HFFc6 (cell line): ENCODE measurements at regions not wholly inside any gene's neighbourhood (a gene's known extent, or its start where the extent isn't known, plus 50 kb on each side); places are given as distances from the start of the nearest gene placed in this dataset.

ENCODE experiments used
- DNase-seq: peaks from one replicate; pipeline ENCODE4 v3.0.0-alpha.2; 2018
- H3K27ac Mint-ChIP-seq: 2 replicates; pipeline ENCODE4 v1.8.0; 2020; ENCODE audit warnings: mild to moderate bottlenecking, mixed read lengths
- H3K27me3 Mint-ChIP-seq: 2 replicates; pipeline ENCODE4 v1.8.0; 2021; ENCODE audit warnings: mild to moderate bottlenecking, moderate library complexity, mixed read lengths; ENCODE audit not compliant: insufficient read depth
- H3K36me3 Mint-ChIP-seq: 2 replicates; pipeline ENCODE4 v1.8.0; 2021; ENCODE audit warnings: low read depth, mixed read lengths
- H3K4me1 Mint-ChIP-seq: 2 replicates; pipeline ENCODE4 v1.8.0; 2020; ENCODE audit warnings: low read depth, mixed read lengths
- H3K4me3 Mint-ChIP-seq: 2 replicates; pipeline ENCODE4 v1.8.0; 2020; ENCODE audit warnings: mild to moderate bottlenecking, moderate library complexity, mixed read lengths
- H3K9me3 Mint-ChIP-seq: 2 replicates; pipeline ENCODE4 v1.8.0; 2020; ENCODE audit warnings: mild to moderate bottlenecking, mixed read lengths
- TF ChIP-seq, protein P1 (sequence below): fragments of 200-600 bp; sonication (generic); IDR thresholded peaks from 2 replicates; pipeline ENCODE4 v1.5.0; 2021; ENCODE audit warnings: antibody characterized with exemption, mild to moderate bottlenecking

DNA sequence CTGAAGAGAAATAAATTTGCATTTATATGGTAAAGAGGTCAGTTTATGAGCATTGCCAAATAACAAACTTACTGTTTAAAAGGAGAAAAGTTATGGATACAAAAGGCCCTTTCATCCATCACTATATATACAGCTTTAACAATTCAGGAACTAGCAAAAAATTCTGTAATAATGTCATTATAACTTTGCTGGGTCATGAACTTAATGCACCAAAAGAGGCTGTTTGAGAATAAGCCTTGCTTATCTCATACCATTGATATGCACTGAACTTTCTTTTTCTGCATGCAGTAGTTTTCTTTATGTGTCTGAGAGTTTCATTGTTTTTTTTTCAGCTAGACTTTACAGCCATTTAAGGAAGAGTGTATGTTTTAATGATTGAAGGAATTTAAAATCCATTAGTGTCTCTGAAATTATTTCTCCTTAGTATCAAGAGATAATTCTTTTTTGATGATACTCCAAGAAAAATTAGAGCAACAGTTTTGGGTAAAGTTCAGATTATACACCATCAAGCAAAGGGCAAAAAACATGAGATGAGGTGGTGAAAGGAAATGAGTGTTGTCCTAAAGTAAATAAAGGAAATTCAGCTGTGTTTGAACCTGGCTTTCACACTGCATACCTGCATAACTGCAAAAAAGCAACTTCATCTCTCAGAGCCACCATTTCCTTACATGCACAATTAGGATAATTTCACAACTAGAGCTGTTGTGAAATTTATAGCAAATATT, 188.2 kb upstream of the ANO3 start:
- H3K27ac Mint-ChIP-seq: no peak overlapping the region
- H3K27me3 Mint-ChIP-seq: peaks cover 3% of the 10 kb centered on the region; the same call in 1 of the 2 replicates
- no peaks in the 10 kb centered on the region for H3K4me1 Mint-ChIP-seq
- DNase-seq: no peak
- no peak overlapping the region for H3K4me3 Mint-ChIP-seq
- no peaks in the 10 kb centered on the region for H3K9me3 Mint-ChIP-seq
- TF ChIP-seq, protein P1, sequence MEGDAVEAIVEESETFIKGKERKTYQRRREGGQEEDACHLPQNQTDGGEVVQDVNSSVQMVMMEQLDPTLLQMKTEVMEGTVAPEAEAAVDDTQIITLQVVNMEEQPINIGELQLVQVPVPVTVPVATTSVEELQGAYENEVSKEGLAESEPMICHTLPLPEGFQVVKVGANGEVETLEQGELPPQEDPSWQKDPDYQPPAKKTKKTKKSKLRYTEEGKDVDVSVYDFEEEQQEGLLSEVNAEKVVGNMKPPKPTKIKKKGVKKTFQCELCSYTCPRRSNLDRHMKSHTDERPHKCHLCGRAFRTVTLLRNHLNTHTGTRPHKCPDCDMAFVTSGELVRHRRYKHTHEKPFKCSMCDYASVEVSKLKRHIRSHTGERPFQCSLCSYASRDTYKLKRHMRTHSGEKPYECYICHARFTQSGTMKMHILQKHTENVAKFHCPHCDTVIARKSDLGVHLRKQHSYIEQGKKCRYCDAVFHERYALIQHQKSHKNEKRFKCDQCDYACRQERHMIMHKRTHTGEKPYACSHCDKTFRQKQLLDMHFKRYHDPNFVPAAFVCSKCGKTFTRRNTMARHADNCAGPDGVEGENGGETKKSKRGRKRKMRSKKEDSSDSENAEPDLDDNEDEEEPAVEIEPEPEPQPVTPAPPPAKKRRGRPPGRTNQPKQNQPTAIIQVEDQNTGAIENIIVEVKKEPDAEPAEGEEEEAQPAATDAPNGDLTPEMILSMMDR: no peak
- H3K36me3 Mint-ChIP-seq: no peaks in the 10 kb centered on the region

DNA sequence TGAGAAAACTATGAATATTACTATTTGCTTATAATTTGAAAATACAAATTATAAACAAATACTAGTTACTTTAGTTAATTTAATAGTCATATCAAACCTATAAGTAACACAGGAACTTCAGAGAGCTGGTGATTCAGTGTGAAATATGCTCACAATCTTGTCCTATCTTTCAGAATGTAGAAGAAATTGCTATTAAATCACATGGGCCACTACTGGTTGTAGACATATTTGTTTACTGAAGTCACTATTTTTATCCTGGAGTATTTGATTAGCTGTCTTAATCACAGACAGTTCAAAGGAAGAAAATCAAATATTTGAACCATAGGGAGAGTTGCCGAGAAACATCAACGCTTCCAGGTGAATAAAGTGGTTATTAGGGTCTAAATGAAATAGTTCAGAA, 187.6 kb upstream of the ANO3 start:
- Mint-ChIP-seq H3K9me3 (no peaks in the 10 kb centered on the region), H3K27ac (no peak overlapping the region), H3K4me1 (no peaks in the 10 kb centered on the region), H3K4me3 (no peak overlapping the region), H3K36me3 (no peaks in the 10 kb centered on the region), H3K27me3 (peaks cover 4% of the 10 kb centered on the region; the same call in 1 of the 2 replicates)
- TF ChIP-seq, protein P1: no peak
- DNase-seq: no peak

DNA sequence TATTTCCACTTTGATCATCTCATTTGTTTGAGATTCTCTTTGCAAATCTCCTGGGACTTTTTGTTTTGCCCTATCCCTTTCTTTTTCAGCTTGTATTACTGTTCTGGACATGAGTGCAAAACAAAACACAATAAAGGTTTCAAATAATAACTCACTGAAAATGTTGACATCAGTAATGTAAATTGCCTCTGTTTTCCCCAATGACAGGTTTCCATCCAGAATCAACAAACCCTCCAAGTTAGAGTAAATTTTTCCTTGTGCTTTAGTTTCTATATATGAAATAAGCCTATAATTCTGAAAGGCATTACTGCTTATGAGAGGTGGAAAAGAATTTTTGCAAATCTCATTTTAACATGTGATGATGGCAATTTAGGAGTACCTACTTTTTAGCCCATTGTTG, 187.0 kb upstream of the ANO3 start:
- H3K27me3 Mint-ChIP-seq: peaks cover 7% of the 10 kb centered on the region
- no peaks in the 10 kb centered on the region for H3K36me3 Mint-ChIP-seq
- no peak for DNase-seq
- no peak overlapping the region for H3K4me3 Mint-ChIP-seq
- TF ChIP-seq, protein P1: no peak
- H3K27ac Mint-ChIP-seq: no peak overlapping the region
- H3K4me1 Mint-ChIP-seq: no peaks in the 10 kb centered on the region
- H3K9me3 Mint-ChIP-seq: no peaks in the 10 kb centered on the region

DNA sequence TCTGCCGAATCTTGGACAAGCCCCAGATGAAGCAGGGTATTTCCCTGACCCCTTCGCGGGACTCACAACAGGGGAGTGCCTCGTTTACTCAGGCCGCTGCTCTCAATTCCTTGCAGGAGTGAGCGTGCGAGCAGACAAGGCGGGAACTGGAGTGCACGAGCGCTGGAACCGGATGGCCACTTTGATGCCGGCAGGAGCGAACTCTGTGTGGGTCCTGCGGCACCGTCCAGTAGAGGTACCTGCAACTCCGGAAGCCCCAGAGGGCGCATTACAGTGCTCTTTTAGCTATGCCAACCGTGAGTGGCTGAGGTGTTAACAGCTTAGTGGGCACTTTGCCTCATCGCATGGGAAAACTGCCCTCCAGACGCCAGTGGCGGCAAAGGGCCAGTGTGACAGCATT, 182.3 kb upstream of the ANO3 start:
- Mint-ChIP-seq H3K4me1 (no peaks in the 10 kb centered on the region), H3K36me3 (no peaks in the 10 kb centered on the region), H3K4me3 (no peak overlapping the region), H3K9me3 (no peaks in the 10 kb centered on the region), H3K27ac (no peak overlapping the region), H3K27me3 (peaks cover 8% of the 10 kb centered on the region)
- TF ChIP-seq, protein P1: no peak
- DNase-seq: no peak

DNA sequence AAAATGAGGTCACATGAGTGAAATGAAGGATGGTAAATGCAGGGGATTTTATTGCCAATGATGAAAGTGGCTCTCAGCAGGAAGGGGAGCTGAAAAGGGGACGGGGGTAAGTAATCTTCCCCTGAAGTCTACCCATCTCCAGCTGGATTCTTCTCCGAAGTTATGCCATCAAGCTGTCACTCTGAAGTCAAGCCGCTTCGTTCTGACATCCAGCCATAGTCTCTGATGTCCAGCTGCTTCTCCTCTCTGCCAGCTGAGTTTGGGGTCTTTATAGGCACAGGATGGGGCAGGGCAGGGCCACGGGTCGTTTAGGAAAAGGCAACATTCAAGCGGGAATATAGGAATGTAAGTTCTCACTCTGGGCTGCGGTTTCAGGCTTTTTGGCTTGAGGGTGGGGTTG, 181.9 kb upstream of the ANO3 start:
- no peak overlapping the region for H3K4me3 Mint-ChIP-seq
- no peak for DNase-seq
- peaks cover 8% of the 10 kb centered on the region for H3K27me3 Mint-ChIP-seq
- H3K4me1 Mint-ChIP-seq: no peaks in the 10 kb centered on the region
- TF ChIP-seq, protein P1: no peak
- no peaks in the 10 kb centered on the region for H3K9me3 Mint-ChIP-seq
- H3K27ac Mint-ChIP-seq: no peak overlapping the region
- H3K36me3 Mint-ChIP-seq: no peaks in the 10 kb centered on the region
